GM06990 (cell line): ENCODE measurements at regions not wholly inside any gene's neighbourhood (a gene's known extent, or its start where the extent isn't known, plus 50 kb on each side); places are given as distances from the start of the nearest gene placed in this dataset.
"Not testable (repeated sequence)": the region's sequence is repeated elsewhere in the genome, so short reads cannot be mapped to it uniquely, and the experiment has no call there.

Source experiments
- DNase-seq: peaks from one replicate; pipeline ENCODE4 v3.0.0-alpha.2; 2011; ENCODE audit not compliant: insufficient read length; ENCODE audit errors: extremely low read depth
- H3K27me3 ChIP-seq: replicated peaks from 2 replicates; pipeline ENCODE4 v1.6.0; 2011; ENCODE audit warnings: low read length; ENCODE audit not compliant: control insufficient read depth, insufficient read depth
- H3K36me3 ChIP-seq: 2 replicates; pipeline ENCODE4 v1.5.1; 2011; ENCODE audit warnings: low read length; ENCODE audit not compliant: control insufficient read depth, insufficient read depth
- H3K4me3 ChIP-seq: replicated peaks from 2 replicates; pipeline ENCODE4 v1.5.1; 2011; ENCODE audit warnings: low read depth, mild to moderate bottlenecking, control low read depth, low read length
- CTCF ChIP-seq: IDR thresholded peaks from 2 replicates; pipeline ENCODE4 v1.5.1; 2011; ENCODE audit warnings: low read length, control low read depth, mild to moderate bottlenecking, inconsistent platforms; ENCODE audit not compliant: insufficient read depth, poor library complexity, severe bottlenecking

DNA sequence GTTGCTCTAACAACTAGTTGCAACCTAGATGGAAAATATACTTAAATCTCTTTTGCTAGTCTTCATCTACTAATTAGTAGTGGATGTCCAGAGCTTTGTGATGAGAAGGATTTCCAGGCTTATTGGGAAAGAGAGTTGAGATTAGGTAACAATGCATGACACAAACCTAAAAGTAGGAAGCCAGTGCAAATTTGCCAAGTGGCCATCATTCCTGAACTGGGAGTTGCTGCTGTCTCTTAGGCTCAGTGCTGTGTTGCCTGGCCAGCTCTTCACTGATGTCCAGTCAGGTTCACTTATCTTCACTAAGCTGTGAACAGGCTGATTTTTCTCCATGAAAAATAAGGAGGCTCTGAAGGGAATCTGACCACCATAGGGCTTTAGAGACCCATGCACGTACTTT, 105.6 kb upstream of the AMOT start:
- Histone ChIP-seq H3K36me3 (no peaks in the 10 kb centered on the region), H3K4me3 (no peak overlapping the region), H3K27me3 (no peaks in the 10 kb centered on the region; the same call in 1 of the 2 replicates)
- TF ChIP-seq CTCF, result no peak
- no peak for DNase-seq

- no peak for TF ChIP-seq CTCF
- H3K4me3 ChIP-seq, result no peak overlapping the region
- no peak for DNase-seq
These were observed 105.2 kb upstream of the AMOT start for GRCh38 chrX:112945826-112946225.

GRCh38 chrX:112941209-112941837, 100.7 kb upstream of the AMOT start:
- TF ChIP-seq CTCF, result peak; percentile 36
- no peak for DNase-seq
- no peaks in the 10 kb centered on the region for H3K36me3 ChIP-seq
- H3K4me3 ChIP-seq, result no peak overlapping the region
- H3K27me3 ChIP-seq, result no peaks in the 10 kb centered on the region; the same call in 1 of the 2 replicates

More at GRCh38 chrX:112945826-112946225, 105.2 kb upstream of the AMOT start:
- H3K27me3 ChIP-seq, result no peaks in the 10 kb centered on the region; the same call in 1 of the 2 replicates
- no peaks in the 10 kb centered on the region for H3K36me3 ChIP-seq

GRCh38 chrX:112935029-112935428, 94.4 kb upstream of the AMOT start:
- Histone ChIP-seq H3K4me3 (no peak overlapping the region), H3K27me3 (no peaks in the 10 kb centered on the region), H3K36me3 (no peaks in the 10 kb centered on the region)
- TF ChIP-seq CTCF, result no peak
- DNase-seq, result no peak

DNA sequence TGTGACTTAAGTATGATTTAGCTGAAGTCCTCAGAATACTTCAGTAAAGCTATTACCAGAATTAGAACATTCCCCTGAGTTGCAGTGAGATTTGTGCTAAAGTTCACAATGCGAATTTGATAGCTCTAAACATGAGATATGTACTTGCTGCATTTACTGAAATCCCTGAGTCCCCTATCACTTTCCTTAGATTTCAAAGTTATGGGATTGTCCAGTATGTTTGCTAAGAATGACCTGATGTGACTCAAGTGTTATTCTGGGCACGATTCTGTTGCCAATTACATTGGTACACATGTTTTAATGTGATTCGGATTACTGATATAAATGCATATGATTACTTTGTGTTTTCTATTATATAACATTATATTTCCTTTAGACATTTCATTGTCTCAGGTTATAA, 91.3 kb upstream of the AMOT start:
- H3K4me3 ChIP-seq, result no peak overlapping the region
- no peak for TF ChIP-seq CTCF
- DNase-seq, result no peak
- H3K36me3 ChIP-seq, result no peaks in the 10 kb centered on the region
- no peaks in the 10 kb centered on the region for H3K27me3 ChIP-seq

DNA sequence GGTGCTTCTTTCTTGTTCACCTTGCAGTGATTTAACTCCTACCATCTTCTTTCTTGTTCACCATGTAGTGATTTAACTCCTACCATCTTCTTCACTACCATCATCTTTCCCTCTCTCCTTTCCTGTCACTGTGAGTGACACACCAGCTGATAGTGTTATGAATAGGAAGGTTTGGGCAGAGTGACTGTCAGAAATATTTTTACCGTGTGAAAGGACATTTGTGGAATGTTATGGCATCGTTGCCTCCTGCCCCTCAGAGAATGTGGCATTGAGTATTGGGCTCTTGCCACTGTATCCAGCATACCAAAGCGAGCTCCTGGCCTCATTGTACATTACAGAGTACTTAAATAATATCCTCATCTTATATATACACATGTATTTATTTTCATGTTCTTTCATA, 90.8 kb upstream of the AMOT start:
- Histone ChIP-seq H3K4me3 (no peak overlapping the region), H3K27me3 (no peaks in the 10 kb centered on the region), H3K36me3 (no peaks in the 10 kb centered on the region)
- no peak for DNase-seq
- no peak for TF ChIP-seq CTCF

DNA sequence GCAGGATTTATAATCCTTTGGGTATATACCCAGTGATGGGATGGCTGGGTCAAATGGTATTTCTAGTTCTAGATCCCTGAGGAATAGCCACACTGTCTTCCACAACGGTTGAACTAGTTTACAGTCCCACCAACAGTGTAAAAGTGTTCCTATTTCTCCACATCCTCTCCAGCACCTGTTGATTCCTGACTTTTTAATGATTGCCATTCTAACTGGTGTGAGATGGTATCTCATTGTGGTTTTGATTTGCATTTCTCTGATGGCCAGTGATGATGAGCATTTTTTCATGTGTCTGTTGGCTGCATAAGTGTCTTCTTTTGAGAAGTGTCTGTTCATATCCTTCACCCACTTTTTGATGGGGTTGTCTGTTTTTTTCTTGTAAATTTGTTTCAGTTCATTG, 82.8 kb upstream of the AMOT start:
- H3K36me3 ChIP-seq, DNase-seq, H3K27me3 ChIP-seq: not testable (repeated sequence)

More for the DNA sequence above, 82.8 kb upstream of the AMOT start:
- H3K4me3 ChIP-seq, result not testable (repeated sequence)
